ENCODE measurements at regions not wholly inside any gene's neighbourhood (a gene's known extent, or its start where the extent isn't known, plus 50 kb on each side); places are given as distances from the start of the nearest gene placed in this dataset.

- TF ChIP-seq CTCF (conservative IDR thresholded peaks at IDR 0.05; ENCODE audit: low read depth, low read length): no peak
- TF ChIP-seq EZH2phosphoT487 (IDR thresholded peaks at IDR 0.05; ENCODE audit: borderline replicate concordance, low read length): no peak
These were observed 170.0 kb downstream of the TTLL2 start for GRCh38 chr6:167494698-167495435.
